ENCODE measurements at regions not wholly inside any gene's neighbourhood (a gene's known extent, or its start where the extent isn't known, plus 50 kb on each side); places are given as distances from the start of the nearest gene placed in this dataset.
"Not testable (repeated sequence)": the region's sequence is repeated elsewhere in the genome, so short reads cannot be mapped to it uniquely, and the experiment has no call there.

GRCh38 chr4:111268769-111269414 lies 646.0 kb upstream of the PITX2 start:
- DNase-seq (ENCODE audit: low read depth): peak; percentile 2

GRCh38 chr4:111269439-111269838 lies 646.6 kb upstream of the PITX2 start:
- no peak for DNase-seq (ENCODE audit: low read depth)

GRCh38 chr4:111274060-111274459 lies 651.2 kb upstream of the PITX2 start:
- DNase-seq (ENCODE audit: low read depth): no peak

- no peak for DNase-seq (ENCODE audit: low read depth)
Measured at GRCh38 chr4:111274486-111274885, 651.6 kb upstream of the PITX2 start.

- DNase-seq (ENCODE audit: low read depth): no peak
Measured at GRCh38 chr4:111281219-111281618, 658.3 kb upstream of the PITX2 start.

GRCh38 chr4:111282035-111282434 lies 659.2 kb upstream of the PITX2 start:
- DNase-seq (ENCODE audit: low read depth): no peak

- DNase-seq (ENCODE audit: low read depth): peak; percentile 24
Measured at GRCh38 chr4:111283066-111283677, 660.3 kb upstream of the PITX2 start.

GRCh38 chr4:111296466-111296865 lies 673.6 kb upstream of the PITX2 start:
- no peak for DNase-seq (ENCODE audit: low read depth)

GRCh38 chr4:111303806-111304205 lies 680.9 kb upstream of the PITX2 start:
- no peak for DNase-seq (ENCODE audit: low read depth)

- peak; percentile 32 for DNase-seq (ENCODE audit: low read depth)
Measured at GRCh38 chr4:111323496-111323895, 700.6 kb upstream of the PITX2 start.

- DNase-seq (ENCODE audit: low read depth): no peak
Measured at GRCh38 chr4:111323916-111324315, 701.0 kb upstream of the PITX2 start.

GRCh38 chr4:111326450-111326849 lies 703.6 kb upstream of the PITX2 start:
- DNase-seq (ENCODE audit: low read depth): no peak

- DNase-seq (ENCODE audit: low read depth): no peak
Measured at GRCh38 chr4:111330786-111331185, 707.9 kb upstream of the PITX2 start.

GRCh38 chr4:111334361-111334760 lies 711.5 kb upstream of the PITX2 start:
- no peak for DNase-seq (ENCODE audit: low read depth)

- DNase-seq (ENCODE audit: low read depth): not testable (repeated sequence)
Measured at GRCh38 chr4:111337186-111337876, 714.5 kb upstream of the PITX2 start.

GRCh38 chr4:111359602-111360001 lies 736.7 kb upstream of the PITX2 start:
- DNase-seq (ENCODE audit: low read depth): no peak

- no peak for DNase-seq (ENCODE audit: low read depth)
Measured at GRCh38 chr4:111360906-111361305, 738.0 kb upstream of the PITX2 start.

GRCh38 chr4:111362941-111363361 lies 740.1 kb upstream of the PITX2 start:
- peak; percentile 79 for DNase-seq (ENCODE audit: low read depth)

GRCh38 chr4:111377880-111378279 lies 755.0 kb upstream of the PITX2 start:
- DNase-seq (ENCODE audit: low read depth): not testable (repeated sequence)

GRCh38 chr4:111388561-111388960 lies 756.7 kb upstream of the FAM241A start:
- DNase-seq (ENCODE audit: low read depth): no peak

- DNase-seq (ENCODE audit: low read depth): no peak
Measured at GRCh38 chr4:111391829-111392228, 753.4 kb upstream of the FAM241A start.

- DNase-seq (ENCODE audit: low read depth): no peak
Measured at GRCh38 chr4:111393781-111394180, 751.5 kb upstream of the FAM241A start.

- peak; percentile 59 for DNase-seq (ENCODE audit: low read depth)
Measured at GRCh38 chr4:111398906-111399330, 746.3 kb upstream of the FAM241A start.
